ENCODE measurements at regions not wholly inside any gene's neighbourhood (a gene's known extent, or its start where the extent isn't known, plus 50 kb on each side); places are given as distances from the start of the nearest gene placed in this dataset.

- Histone ChIP-seq H3K9me3 (no peaks in the 10 kb centered on the region), H3K4me1 (no peaks in the 10 kb centered on the region), H3K36me3 (no peaks in the 10 kb centered on the region), H3K27ac (no peak overlapping the region), H3K27me3 (no peaks in the 10 kb centered on the region), H3K4me3 (no peak overlapping the region)
- intact Hi-C loops (cut with DNase I; ENCODE audit: low total_unique reads) = no loop called here
- no peak for DNase-seq
- TF ChIP-seq POLR2A (IDR thresholded peaks at IDR 0.05) (no peak), CTCF (IDR thresholded peaks at IDR 0.05) (no peak)
These were observed 347.6 kb downstream of the KLHL13 start for GRCh38 chrX:117768861-117769604.

DNA sequence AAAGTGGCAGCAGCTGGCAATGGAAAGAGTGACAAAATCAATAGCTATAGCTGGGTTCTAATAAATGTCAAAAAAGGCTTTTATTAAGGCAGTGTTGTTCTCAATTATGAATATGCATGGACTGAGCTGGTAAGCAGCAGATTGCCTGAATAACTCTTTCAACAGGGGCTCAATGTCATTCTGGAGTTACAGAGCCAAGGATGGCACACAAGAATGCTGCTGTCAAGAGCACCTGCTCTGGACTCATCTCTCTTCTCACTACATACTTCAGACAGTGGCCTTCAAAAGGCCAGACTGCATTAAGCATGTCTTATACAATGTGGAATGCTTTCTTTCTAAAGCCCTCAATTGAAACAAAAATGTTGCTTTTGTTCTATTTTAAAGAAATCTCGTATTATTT, 351.4 kb downstream of the KLHL13 start:
- Histone ChIP-seq H3K27me3 (no peaks in the 10 kb centered on the region), H3K36me3 (no peaks in the 10 kb centered on the region), H3K9me3 (no peaks in the 10 kb centered on the region), H3K4me3 (no peak overlapping the region), H3K27ac (no peak overlapping the region), H3K4me1 (no peaks in the 10 kb centered on the region)
- DNase-seq = no peak
- intact Hi-C loops (cut with DNase I; ENCODE audit: low total_unique reads) = no loop called here
- TF ChIP-seq POLR2A (IDR thresholded peaks at IDR 0.05) = no peak
- TF ChIP-seq CTCF (IDR thresholded peaks at IDR 0.05) = no peak

DNA sequence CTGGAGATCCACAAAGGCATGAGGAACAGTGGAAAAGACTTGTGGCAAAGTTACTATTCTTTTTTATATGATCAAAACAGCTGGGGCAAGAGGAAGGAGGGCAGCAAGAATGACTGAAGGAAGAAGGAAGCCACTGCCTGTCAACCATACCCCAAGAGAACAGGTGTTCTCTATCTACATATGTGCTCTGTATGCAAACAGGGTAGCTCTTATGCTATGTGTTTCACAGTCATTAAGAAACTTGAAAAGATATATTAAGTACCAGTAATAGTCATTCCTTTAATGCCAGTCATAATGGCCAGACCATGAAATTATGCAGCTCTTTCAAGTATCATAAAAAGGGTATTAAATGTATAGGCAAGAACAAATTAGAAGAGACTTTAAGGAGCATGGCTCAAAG, 363.9 kb downstream of the KLHL13 start:
- no peaks in the 10 kb centered on the region for H3K36me3 ChIP-seq
- H3K27me3 ChIP-seq = no peaks in the 10 kb centered on the region
- intact Hi-C loops (cut with DNase I; ENCODE audit: low total_unique reads) = no loop called here
- no peak overlapping the region for H3K27ac ChIP-seq
- H3K9me3 ChIP-seq = no peaks in the 10 kb centered on the region
- no peak overlapping the region for H3K4me3 ChIP-seq
- no peaks in the 10 kb centered on the region for H3K4me1 ChIP-seq
- no peak for TF ChIP-seq POLR2A (IDR thresholded peaks at IDR 0.05)
- TF ChIP-seq CTCF (IDR thresholded peaks at IDR 0.05) = no peak
- no peak for DNase-seq

DNA sequence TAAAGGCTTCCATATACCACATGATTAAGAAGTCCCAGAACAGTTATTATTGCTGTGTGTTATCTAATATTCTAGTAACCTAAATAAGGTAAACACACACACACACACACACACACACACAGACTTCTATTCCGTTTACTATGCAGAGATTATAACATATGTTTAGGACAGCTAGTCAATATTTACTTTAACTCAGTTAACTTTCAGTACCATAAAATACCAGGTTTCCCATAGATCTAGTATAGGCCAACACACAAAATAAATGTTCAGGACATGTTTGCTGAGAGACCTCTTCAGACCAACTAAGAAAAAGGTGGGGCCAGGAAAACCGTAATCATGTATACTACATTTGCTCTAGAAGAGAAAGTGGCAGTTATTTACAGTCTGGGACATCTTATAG, 365.5 kb downstream of the KLHL13 start:
- TF ChIP-seq POLR2A (IDR thresholded peaks at IDR 0.05) (no peak), CTCF (IDR thresholded peaks at IDR 0.05) (no peak)
- Histone ChIP-seq H3K27ac (no peak overlapping the region), H3K9me3 (no peaks in the 10 kb centered on the region), H3K4me1 (no peaks in the 10 kb centered on the region), H3K36me3 (no peaks in the 10 kb centered on the region), H3K4me3 (no peak overlapping the region), H3K27me3 (no peaks in the 10 kb centered on the region)
- intact Hi-C loops (cut with DNase I; ENCODE audit: low total_unique reads) = no loop called here
- no peak for DNase-seq

GRCh38 chrX:117744958-117745357, 371.7 kb downstream of the KLHL13 start:
- DNase-seq = no peak
- TF ChIP-seq POLR2A (IDR thresholded peaks at IDR 0.05) (no peak), CTCF (IDR thresholded peaks at IDR 0.05) (no peak)
- intact Hi-C loops (cut with DNase I; ENCODE audit: low total_unique reads) = no loop called here

More at GRCh38 chrX:117744958-117745357, 371.7 kb downstream of the KLHL13 start:
- Histone ChIP-seq H3K4me1 (no peaks in the 10 kb centered on the region), H3K9me3 (no peaks in the 10 kb centered on the region), H3K27ac (no peak overlapping the region), H3K36me3 (no peaks in the 10 kb centered on the region), H3K27me3 (no peaks in the 10 kb centered on the region), H3K4me3 (no peak overlapping the region)

Measured in uterus (tissue), 3 donors.